ENCODE measurements at regions not wholly inside any gene's neighbourhood (a gene's known extent, or its start where the extent isn't known, plus 50 kb on each side); places are given as distances from the start of the nearest gene placed in this dataset.

DNA sequence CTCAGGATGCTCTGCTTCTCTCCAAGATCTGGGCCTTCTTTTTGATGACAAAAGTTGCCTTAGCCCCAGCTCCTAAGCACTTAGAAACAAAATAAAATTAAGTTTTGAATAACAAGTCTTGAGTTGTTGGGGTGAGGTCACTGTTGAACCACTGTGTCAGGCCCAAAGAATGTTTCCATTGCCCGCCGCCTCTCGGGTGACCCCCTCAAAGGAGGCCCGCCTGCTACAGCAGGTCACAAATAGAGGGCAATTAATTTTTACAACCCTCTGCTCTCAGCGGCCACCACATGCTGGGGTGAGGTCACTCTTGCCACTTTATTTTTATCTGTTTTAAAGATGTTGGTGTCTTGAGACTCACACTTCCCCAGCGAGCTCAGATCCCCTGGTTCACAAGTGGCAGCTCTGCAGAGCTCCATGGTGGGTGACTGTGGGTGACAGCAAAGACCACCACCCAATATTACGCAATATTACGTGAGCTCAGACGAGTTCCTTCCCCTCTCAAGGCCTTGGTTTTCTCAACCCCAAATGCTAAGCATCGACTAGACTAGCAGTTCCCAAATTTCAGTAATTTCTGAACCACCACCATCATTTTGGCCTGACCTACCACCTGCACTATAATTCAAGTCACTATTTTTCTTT lies 247.7 kb upstream of the PMEPA1 start:
- no peak for TF ChIP-seq CTCF (IDR thresholded peaks at IDR 0.05)
- no peaks in the 10 kb centered on the region for H3K9me3 ChIP-seq
- intact Hi-C loops (cut with DNase I): no loop called here
- H3K4me1 ChIP-seq: peaks cover 0 to 20% of the 10 kb centered on the region in 2 donors
- DNase-seq (ENCODE audit: low spot score in 2 of 2): no peak
- peak overlapping the region in 1 of 2 donors; percentile 6 for H3K27ac ChIP-seq
- H3K36me3 ChIP-seq: no peaks in the 10 kb centered on the region
- H3K27me3 ChIP-seq: no peaks in the 10 kb centered on the region
- H3K4me3 ChIP-seq: no peak overlapping the region

DNA sequence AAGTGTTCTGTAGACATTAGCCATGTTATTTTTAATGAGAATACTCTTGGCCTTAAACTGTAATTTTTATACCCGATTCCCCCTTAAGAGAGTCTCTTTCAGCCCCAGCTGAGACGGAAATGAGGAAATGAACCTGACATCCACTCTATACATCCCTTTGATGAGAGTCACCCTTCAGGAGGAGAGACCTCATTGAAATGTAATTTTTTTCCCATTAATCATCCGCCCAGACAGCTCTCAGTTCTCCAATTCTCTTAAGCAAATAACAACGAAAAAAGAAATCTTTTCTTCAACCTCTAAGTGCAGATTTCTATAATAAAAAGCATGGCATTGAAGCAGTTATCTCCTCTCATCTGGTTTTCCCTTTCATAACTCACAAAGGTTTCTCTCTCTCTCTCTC lies 243.8 kb upstream of the PMEPA1 start:
- Histone ChIP-seq H3K27ac (no peak overlapping the region), H3K4me1 (peaks cover 0 to 3% of the 10 kb centered on the region in 2 donors), H3K27me3 (no peaks in the 10 kb centered on the region), H3K9me3 (no peaks in the 10 kb centered on the region), H3K4me3 (no peak overlapping the region), H3K36me3 (no peaks in the 10 kb centered on the region)
- no peak for DNase-seq (ENCODE audit: low spot score in 2 of 2)
- no peak for TF ChIP-seq CTCF (IDR thresholded peaks at IDR 0.05)
- intact Hi-C loops (cut with DNase I): no loop called here

DNA sequence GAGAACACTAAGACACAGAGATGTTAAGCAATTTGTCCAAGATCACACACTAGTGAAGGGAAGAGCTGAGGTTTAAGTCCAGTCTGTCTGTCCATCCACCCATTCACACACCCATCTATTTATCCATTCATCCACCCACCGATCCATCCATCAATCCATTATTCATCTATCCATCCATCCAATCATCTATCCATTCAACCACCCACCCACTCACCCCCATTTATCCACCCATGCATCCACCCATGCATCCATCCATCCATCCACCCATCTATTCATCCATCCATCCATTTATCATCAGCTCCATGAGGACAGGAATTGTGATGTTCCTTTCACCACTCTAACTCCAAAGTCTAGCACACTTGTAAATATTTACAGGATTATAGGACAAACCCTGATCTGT lies 242.3 kb upstream of the PMEPA1 start:
- H3K4me1 ChIP-seq: peaks cover 0 to 4% of the 10 kb centered on the region in 2 donors
- no peak overlapping the region for H3K27ac ChIP-seq
- H3K4me3 ChIP-seq: no peak overlapping the region
- intact Hi-C loops (cut with DNase I): no loop called here
- no peak for TF ChIP-seq CTCF (IDR thresholded peaks at IDR 0.05)
- DNase-seq (ENCODE audit: low spot score in 2 of 2): no peak
- no peaks in the 10 kb centered on the region for H3K27me3 ChIP-seq
- H3K36me3 ChIP-seq: no peaks in the 10 kb centered on the region
- H3K9me3 ChIP-seq: no peaks in the 10 kb centered on the region

DNA sequence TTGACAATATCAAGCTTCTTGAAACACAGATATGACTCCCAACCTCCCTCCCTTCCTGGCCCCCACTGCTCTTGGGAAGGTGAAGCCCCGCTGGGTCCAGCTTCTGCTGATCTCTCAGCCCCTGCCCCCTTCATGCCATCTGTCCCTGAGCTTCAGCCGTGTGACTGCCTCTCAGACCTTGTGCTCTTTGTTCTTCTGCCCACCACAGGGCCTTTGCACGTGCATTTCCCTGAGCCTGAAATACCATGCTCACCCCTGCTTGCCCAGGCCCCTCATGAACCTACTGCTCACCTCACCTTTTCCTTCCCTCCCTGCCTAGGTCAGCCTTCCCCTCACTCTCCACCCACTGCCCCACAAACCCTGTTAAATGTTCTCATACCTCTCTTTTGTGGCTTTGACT lies 241.7 kb upstream of the PMEPA1 start:
- no peaks in the 10 kb centered on the region for H3K9me3 ChIP-seq
- no peaks in the 10 kb centered on the region for H3K36me3 ChIP-seq
- DNase-seq (ENCODE audit: low spot score in 2 of 2): no peak
- H3K4me3 ChIP-seq: no peak overlapping the region
- H3K4me1 ChIP-seq: peaks cover 0 to 4% of the 10 kb centered on the region in 2 donors
- TF ChIP-seq CTCF (IDR thresholded peaks at IDR 0.05): no peak
- no peaks in the 10 kb centered on the region for H3K27me3 ChIP-seq
- intact Hi-C loops (cut with DNase I): no loop called here
- no peak overlapping the region for H3K27ac ChIP-seq

- H3K4me3 ChIP-seq: no peak overlapping the region
- no peaks in the 10 kb centered on the region for H3K9me3 ChIP-seq
- DNase-seq (ENCODE audit: low spot score in 2 of 2): no peak
- no peak for TF ChIP-seq CTCF (IDR thresholded peaks at IDR 0.05)
- intact Hi-C loops (cut with DNase I): no loop called here
- H3K36me3 ChIP-seq: no peaks in the 10 kb centered on the region
- H3K27ac ChIP-seq: no peak overlapping the region
- no peaks in the 10 kb centered on the region for H3K27me3 ChIP-seq
- peaks cover 0 to 4% of the 10 kb centered on the region in 2 donors for H3K4me1 ChIP-seq
Observed at GRCh38 chr20:57950764-57951485, 241.1 kb upstream of the PMEPA1 start.

Measured in ascending aorta (tissue), 2 donors.